GM06990 (cell line): ENCODE measurements at regions not wholly inside any gene's neighbourhood (a gene's known extent, or its start where the extent isn't known, plus 50 kb on each side); places are given as distances from the start of the nearest gene placed in this dataset.

ENCODE experiments used
- DNase-seq: peaks from one replicate; pipeline ENCODE4 v3.0.0-alpha.2; 2011; ENCODE audit not compliant: insufficient read length; ENCODE audit errors: extremely low read depth
- H3K27me3 ChIP-seq: replicated peaks from 2 replicates; pipeline ENCODE4 v1.6.0; 2011; ENCODE audit warnings: low read length; ENCODE audit not compliant: control insufficient read depth, insufficient read depth
- H3K36me3 ChIP-seq: 2 replicates; pipeline ENCODE4 v1.5.1; 2011; ENCODE audit warnings: low read length; ENCODE audit not compliant: control insufficient read depth, insufficient read depth
- H3K4me3 ChIP-seq: replicated peaks from 2 replicates; pipeline ENCODE4 v1.5.1; 2011; ENCODE audit warnings: low read depth, mild to moderate bottlenecking, control low read depth, low read length
- CTCF ChIP-seq: IDR thresholded peaks from 2 replicates; pipeline ENCODE4 v1.5.1; 2011; ENCODE audit warnings: low read length, control low read depth, mild to moderate bottlenecking, inconsistent platforms; ENCODE audit not compliant: insufficient read depth, poor library complexity, severe bottlenecking

- no peaks in the 10 kb centered on the region for H3K36me3 ChIP-seq
- no peak for DNase-seq
- TF ChIP-seq CTCF, result no peak
- H3K27me3 ChIP-seq, result no peaks in the 10 kb centered on the region
- H3K4me3 ChIP-seq, result no peak overlapping the region
Measured at GRCh38 chr16:54489225-54490111, 202.9 kb upstream of the IRX3 start.

- Histone ChIP-seq H3K27me3 (no peaks in the 10 kb centered on the region), H3K36me3 (no peaks in the 10 kb centered on the region), H3K4me3 (no peak overlapping the region)
- no peak for DNase-seq
- TF ChIP-seq CTCF, result no peak
Measured at GRCh38 chr16:54488729-54489128, 202.1 kb upstream of the IRX3 start.

GRCh38 chr16:54487933-54488332 lies 201.3 kb upstream of the IRX3 start:
- no peaks in the 10 kb centered on the region for H3K36me3 ChIP-seq
- no peaks in the 10 kb centered on the region for H3K27me3 ChIP-seq
- TF ChIP-seq CTCF, result no peak
- no peak overlapping the region for H3K4me3 ChIP-seq
- no peak for DNase-seq

GRCh38 chr16:54484700-54485099 lies 198.1 kb upstream of the IRX3 start:
- Histone ChIP-seq H3K27me3 (no peaks in the 10 kb centered on the region), H3K36me3 (no peaks in the 10 kb centered on the region), H3K4me3 (no peak overlapping the region)
- no peak for TF ChIP-seq CTCF
- no peak for DNase-seq

GRCh38 chr16:54482892-54483574 lies 196.4 kb upstream of the IRX3 start:
- no peaks in the 10 kb centered on the region for H3K36me3 ChIP-seq
- no peak for DNase-seq
- H3K27me3 ChIP-seq, result no peaks in the 10 kb centered on the region
- TF ChIP-seq CTCF, result no peak
- H3K4me3 ChIP-seq, result no peak overlapping the region
